Transverse colon (tissue), 4 donors: ENCODE measurements at regions not wholly inside any gene's neighbourhood (a gene's known extent, or its start where the extent isn't known, plus 50 kb on each side); places are given as distances from the start of the nearest gene placed in this dataset.

Experiments used
- DNase-seq: peaks from one replicate; pipeline ENCODE4 v3.0.0-alpha.2; 2019
- H3K27ac ChIP-seq, 4 donors: fragments of 200-600 bp; sonication (generic); 2 replicates each; pipeline ENCODE4 v1.5.1; 2016 to 2018; ENCODE audit warnings: inconsistent platforms in 4 of 4
- H3K27me3 ChIP-seq: fragments of 200-600 bp; sonication (generic); 2 replicates; pipeline ENCODE4 v1.5.1; 2017; ENCODE audit warnings: inconsistent platforms
- H3K36me3 ChIP-seq, 4 donors: fragments of 200-600 bp; sonication (generic); 2 replicates each; pipeline ENCODE4 v1.5.1; 2017 to 2019; ENCODE audit warnings: inconsistent platforms in 4 of 4
- H3K4me1 ChIP-seq, 4 donors: fragments of 200-600 bp; sonication (generic); 2 replicates each; pipeline ENCODE4 v1.5.1; 2017 to 2020; ENCODE audit warnings: inconsistent platforms in 4 of 4
- H3K4me3 ChIP-seq, 4 donors: fragments of 200-600 bp; sonication (generic); 1 replicate in 1 of 4; 2 replicates in 3 of 4; pipeline versions ENCODE4 v1.5.1 to v1.6.1; 2017 to 2019; ENCODE audit warnings: inconsistent platforms in 4 of 4
- H3K9me3 ChIP-seq, 2 donors: fragments of 200-600 bp; sonication (generic); 2 replicates each; pipeline ENCODE4 v1.5.1; 2017 to 2019; ENCODE audit warnings: inconsistent platforms in 2 of 2
- EP300 ChIP-seq: sonication (generic); formaldehyde crosslinking; IDR thresholded peaks from one replicate; pipeline ENCODE4 v1.6.1; 2017; ENCODE audit warnings: antibody characterized with exemption, low read depth
- POLR2A ChIP-seq: fragments of 450-650 bp; IDR thresholded peaks from one replicate; pipeline ENCODE4 v1.6.1; 2016; ENCODE audit warnings: antibody characterized with exemption, mild to moderate bottlenecking, moderate library complexity
- POLR2AphosphoS5 ChIP-seq, 3 donors: sonication (generic); formaldehyde crosslinking; IDR thresholded peaks; one replicate each; pipeline ENCODE4 v1.6.1; 2016; ENCODE audit warnings: antibody characterized with exemption in 3 of 3
- WGBS, 2 donors: methylation state at CpG; one replicate each; pipeline ENCODE4 v1.1.5; 2018; ENCODE audit warnings: low coverage in 1 of 2; 5-methylcytosine and 5-hydroxymethylcytosine counted together
- in situ Hi-C, 4 donors: fragments of 200-750 bp; cut with MboI; loops; one replicate each; pipeline versions ENCODE4 v1.15.0 to v1.15.1; 2017; ENCODE audit warnings: low sequenced_read_pairs in 3 of 4, low pct_ligation_motif_present in 1 of 4, low pct_unique_long_range_greater_than_20kb in 1 of 4
- intact Hi-C: fragments of 100-400 bp; cut with DNase I; formaldehyde crosslinking; loops from one replicate; pipeline ENCODE4 v1.15.1; 2023; ENCODE audit warnings: low total_unique reads
- TF ChIP-seq, protein P1 (sequence below), 5 experiments: fragments of 200-600 bp in 3 of 5; fragments of 450-650 bp in 2 of 5; sonication (generic) in 3 of 5; IDR thresholded peaks; 1 replicate in 2 of 5; 2 replicates in 3 of 5; pipeline ENCODE4 v1.5.1; 2016 to 2017; ENCODE audit warnings: antibody characterized with exemption in 5 of 5, inconsistent platforms in 3 of 5, mild to moderate bottlenecking in 2 of 5, moderate library complexity in 1 of 5

DNA sequence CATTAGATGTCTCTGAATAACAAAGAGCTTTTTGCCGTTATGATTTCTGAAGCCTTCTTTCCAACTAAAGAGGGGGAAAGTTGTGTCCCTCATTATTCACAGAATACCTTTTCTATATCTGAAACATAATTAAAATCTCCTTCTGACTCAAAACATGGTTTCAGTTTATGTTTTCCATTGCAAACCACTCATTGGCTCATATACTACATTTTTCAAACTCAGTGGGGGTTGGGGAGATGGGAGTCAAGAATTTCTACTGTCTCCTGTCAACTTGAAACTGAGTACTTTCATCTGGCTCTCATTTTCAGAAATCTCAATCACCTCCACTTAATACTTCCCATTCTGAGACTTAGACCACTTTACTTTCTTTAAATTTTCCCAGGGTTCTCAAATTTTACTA lies 1839.5 kb upstream of the PCDH10 start:
- no peak overlapping the region for H3K27ac ChIP-seq
- H3K4me3 ChIP-seq, result no peak overlapping the region
- in situ Hi-C loops (no loop called here), intact Hi-C loops (no loop called here)
- H3K9me3 ChIP-seq, result no peaks in the 10 kb centered on the region
- H3K27me3 ChIP-seq, result no peaks in the 10 kb centered on the region
- 86 to 92% methylated on average over 1 of the region's 1 CpG for WGBS, 2 donors
- H3K4me1 ChIP-seq, result no peaks in the 10 kb centered on the region
- no peak for TF ChIP-seq EP300
- TF ChIP-seq POLR2AphosphoS5 (IDR thresholded peaks at IDR 0.05), result no peak
- TF ChIP-seq POLR2A, result no peak
- TF ChIP-seq, protein P1, sequence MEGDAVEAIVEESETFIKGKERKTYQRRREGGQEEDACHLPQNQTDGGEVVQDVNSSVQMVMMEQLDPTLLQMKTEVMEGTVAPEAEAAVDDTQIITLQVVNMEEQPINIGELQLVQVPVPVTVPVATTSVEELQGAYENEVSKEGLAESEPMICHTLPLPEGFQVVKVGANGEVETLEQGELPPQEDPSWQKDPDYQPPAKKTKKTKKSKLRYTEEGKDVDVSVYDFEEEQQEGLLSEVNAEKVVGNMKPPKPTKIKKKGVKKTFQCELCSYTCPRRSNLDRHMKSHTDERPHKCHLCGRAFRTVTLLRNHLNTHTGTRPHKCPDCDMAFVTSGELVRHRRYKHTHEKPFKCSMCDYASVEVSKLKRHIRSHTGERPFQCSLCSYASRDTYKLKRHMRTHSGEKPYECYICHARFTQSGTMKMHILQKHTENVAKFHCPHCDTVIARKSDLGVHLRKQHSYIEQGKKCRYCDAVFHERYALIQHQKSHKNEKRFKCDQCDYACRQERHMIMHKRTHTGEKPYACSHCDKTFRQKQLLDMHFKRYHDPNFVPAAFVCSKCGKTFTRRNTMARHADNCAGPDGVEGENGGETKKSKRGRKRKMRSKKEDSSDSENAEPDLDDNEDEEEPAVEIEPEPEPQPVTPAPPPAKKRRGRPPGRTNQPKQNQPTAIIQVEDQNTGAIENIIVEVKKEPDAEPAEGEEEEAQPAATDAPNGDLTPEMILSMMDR (IDR thresholded peaks at IDR 0.05), result no peak
- DNase-seq, result no peak
- H3K36me3 ChIP-seq, result no peaks in the 10 kb centered on the region

DNA sequence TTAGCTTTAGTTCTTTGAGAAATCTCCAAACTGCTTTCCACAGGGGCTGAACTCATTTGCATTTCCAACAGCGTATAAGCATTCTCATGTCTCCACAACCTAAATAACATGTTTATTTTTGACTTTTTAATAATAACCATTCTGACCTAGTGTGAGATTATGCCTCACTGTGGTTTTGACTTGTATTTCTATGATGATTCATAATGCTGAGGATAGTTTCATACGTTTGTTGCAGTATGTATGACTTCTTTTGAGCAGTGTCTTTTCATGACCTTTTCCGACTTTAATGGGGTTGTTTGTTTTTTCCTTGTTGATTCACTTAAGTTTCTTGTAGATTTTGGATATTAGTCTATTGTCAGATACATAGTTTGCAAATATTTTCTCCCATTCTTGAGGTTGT lies 1833.0 kb upstream of the PCDH10 start:
- in situ Hi-C loops, result no loop called here
- H3K36me3 ChIP-seq, result no peaks in the 10 kb centered on the region
- no peaks in the 10 kb centered on the region for H3K9me3 ChIP-seq
- TF ChIP-seq POLR2AphosphoS5 (IDR thresholded peaks at IDR 0.05) (no peak), POLR2A (no peak), EP300 (no peak)
- TF ChIP-seq, protein P1 (IDR thresholded peaks at IDR 0.05), result no peak
- DNase-seq, result no peak
- no peaks in the 10 kb centered on the region for H3K4me1 ChIP-seq
- no peaks in the 10 kb centered on the region for H3K27me3 ChIP-seq
- 61 to 68% methylated on average over 3 of the region's 3 CpGs for WGBS, 2 donors
- intact Hi-C loops, result no loop called here
- H3K4me3 ChIP-seq, result no peak overlapping the region
- no peak overlapping the region for H3K27ac ChIP-seq

DNA sequence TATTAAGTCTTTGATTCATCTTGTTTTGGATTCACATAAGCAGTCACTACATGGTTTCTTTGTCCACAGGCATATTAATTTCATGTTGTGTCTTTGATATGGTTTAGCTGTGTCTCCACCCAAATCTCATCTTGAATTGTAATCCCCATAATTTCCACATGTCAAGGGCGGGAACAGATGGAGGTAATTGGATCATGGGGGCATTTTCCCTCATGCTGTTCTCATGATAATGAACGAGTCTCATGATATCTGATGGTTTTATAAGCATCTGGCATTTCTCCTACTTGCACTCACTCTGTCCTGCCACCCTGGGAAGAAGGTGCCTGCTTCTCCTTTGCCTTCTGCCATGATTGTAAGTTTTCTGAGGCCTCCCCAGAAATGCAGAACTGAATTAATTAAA lies 1811.2 kb upstream of the PCDH10 start:
- no peak for DNase-seq
- Histone ChIP-seq H3K36me3 (no peaks in the 10 kb centered on the region), H3K9me3 (no peaks in the 10 kb centered on the region), H3K4me3 (no peak overlapping the region), H3K27ac (no peak overlapping the region), H3K27me3 (no peaks in the 10 kb centered on the region), H3K4me1 (no peaks in the 10 kb centered on the region)
- 19 to 42% methylated on average over 2 of the region's 2 CpGs for WGBS, 2 donors
- TF ChIP-seq POLR2A (no peak), POLR2AphosphoS5 (IDR thresholded peaks at IDR 0.05) (no peak), EP300 (no peak)
- TF ChIP-seq, protein P1 (IDR thresholded peaks at IDR 0.05), result no peak
- in situ Hi-C loops (no loop called here), intact Hi-C loops (no loop called here)

DNA sequence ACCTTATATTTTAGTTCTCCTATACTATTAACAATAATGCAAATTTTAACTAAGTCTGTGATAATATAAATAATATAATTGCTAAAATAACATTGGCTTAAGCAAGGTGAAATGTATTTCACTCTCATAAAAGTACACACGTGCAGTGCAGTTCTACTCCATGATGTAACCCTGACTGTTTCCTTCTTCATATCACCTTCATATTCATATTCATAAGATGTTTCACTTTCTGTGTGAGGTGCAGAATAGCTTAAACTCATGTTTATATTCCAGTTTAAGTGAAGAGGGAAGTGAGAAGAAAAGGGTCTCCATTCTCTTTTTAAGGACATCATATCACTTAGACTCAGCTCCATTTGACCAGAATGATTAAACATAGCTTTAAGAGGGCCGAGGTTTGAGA lies 1810.0 kb upstream of the PCDH10 start:
- in situ Hi-C loops, result no loop called here
- no peak overlapping the region for H3K27ac ChIP-seq
- H3K4me3 ChIP-seq, result no peak overlapping the region
- H3K9me3 ChIP-seq, result no peaks in the 10 kb centered on the region
- H3K4me1 ChIP-seq, result no peaks in the 10 kb centered on the region
- 45 to 56% methylated on average over 2 of the region's 2 CpGs for WGBS, 2 donors
- TF ChIP-seq, protein P1 (IDR thresholded peaks at IDR 0.05), result no peak
- H3K27me3 ChIP-seq, result no peaks in the 10 kb centered on the region
- DNase-seq, result no peak
- intact Hi-C loops, result no loop called here
- H3K36me3 ChIP-seq, result no peaks in the 10 kb centered on the region
